AG09309 (cell line): ENCODE measurements at regions not wholly inside any gene's neighbourhood (a gene's known extent, or its start where the extent isn't known, plus 50 kb on each side); places are given as distances from the start of the nearest gene placed in this dataset.

ENCODE experiments used
- DNase-seq: peaks from one replicate; pipeline ENCODE4 v3.0.0-alpha.2; 2010; ENCODE audit warnings: low read depth
- H3K4me3 ChIP-seq: 2 replicates; pipeline ENCODE4 v1.5.1; 2011; ENCODE audit warnings: mild to moderate bottlenecking, low read depth, low read length, moderate library complexity; ENCODE audit not compliant: control insufficient read depth
- TF ChIP-seq, protein P1 (sequence below): IDR thresholded peaks from 2 replicates; pipeline ENCODE4 v1.5.1; 2011; ENCODE audit warnings: mild to moderate bottlenecking, low read depth, low read length, inconsistent platforms; ENCODE audit not compliant: insufficient read depth, control insufficient read depth; ENCODE audit errors: missing control alignments

DNA sequence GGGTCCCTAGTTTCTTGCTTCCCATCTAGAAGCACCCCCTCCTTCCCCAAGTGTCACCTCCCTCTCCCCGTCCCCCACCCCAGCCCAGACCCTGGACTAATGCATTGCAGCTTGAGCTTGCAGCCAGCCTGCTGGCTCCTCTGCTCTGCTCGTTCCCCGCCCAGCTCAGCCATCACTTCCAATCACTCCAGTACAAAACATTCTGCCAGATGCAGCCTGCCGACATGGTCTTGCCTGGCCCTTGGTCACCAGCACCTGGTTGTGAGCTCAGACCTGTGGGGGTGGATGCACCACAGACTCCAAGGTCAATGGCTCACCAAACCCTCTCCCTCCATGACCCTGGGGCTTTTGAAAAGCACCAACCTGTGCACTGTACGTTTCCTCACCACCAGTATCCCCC is 172.9 kb upstream of the SMIM23 start:
- no peak overlapping the region for H3K4me3 ChIP-seq
- DNase-seq = no peak
- TF ChIP-seq, protein P1, sequence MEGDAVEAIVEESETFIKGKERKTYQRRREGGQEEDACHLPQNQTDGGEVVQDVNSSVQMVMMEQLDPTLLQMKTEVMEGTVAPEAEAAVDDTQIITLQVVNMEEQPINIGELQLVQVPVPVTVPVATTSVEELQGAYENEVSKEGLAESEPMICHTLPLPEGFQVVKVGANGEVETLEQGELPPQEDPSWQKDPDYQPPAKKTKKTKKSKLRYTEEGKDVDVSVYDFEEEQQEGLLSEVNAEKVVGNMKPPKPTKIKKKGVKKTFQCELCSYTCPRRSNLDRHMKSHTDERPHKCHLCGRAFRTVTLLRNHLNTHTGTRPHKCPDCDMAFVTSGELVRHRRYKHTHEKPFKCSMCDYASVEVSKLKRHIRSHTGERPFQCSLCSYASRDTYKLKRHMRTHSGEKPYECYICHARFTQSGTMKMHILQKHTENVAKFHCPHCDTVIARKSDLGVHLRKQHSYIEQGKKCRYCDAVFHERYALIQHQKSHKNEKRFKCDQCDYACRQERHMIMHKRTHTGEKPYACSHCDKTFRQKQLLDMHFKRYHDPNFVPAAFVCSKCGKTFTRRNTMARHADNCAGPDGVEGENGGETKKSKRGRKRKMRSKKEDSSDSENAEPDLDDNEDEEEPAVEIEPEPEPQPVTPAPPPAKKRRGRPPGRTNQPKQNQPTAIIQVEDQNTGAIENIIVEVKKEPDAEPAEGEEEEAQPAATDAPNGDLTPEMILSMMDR = no peak

DNA sequence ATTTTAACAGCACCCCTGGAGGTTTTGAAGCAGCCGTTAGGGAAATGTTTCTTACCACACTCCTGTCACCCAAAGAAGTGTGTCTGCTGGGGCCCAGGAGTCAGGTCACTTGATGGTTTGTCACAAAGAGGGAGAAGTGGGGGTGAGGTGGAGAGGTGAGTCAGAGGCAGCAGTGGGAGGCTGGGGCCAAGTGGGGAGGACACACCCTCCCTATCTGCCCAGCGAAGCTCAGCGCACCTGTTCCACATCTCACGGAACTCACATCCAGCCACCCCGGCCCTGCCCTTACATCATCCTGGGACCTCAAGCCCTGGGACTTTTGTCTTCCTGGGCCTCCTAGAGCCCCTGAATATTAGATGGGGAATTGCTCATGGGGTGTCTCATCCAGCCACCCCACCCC is 171.1 kb upstream of the SMIM23 start:
- H3K4me3 ChIP-seq = no peak overlapping the region
- TF ChIP-seq, protein P1 = no peak
- no peak for DNase-seq

DNA sequence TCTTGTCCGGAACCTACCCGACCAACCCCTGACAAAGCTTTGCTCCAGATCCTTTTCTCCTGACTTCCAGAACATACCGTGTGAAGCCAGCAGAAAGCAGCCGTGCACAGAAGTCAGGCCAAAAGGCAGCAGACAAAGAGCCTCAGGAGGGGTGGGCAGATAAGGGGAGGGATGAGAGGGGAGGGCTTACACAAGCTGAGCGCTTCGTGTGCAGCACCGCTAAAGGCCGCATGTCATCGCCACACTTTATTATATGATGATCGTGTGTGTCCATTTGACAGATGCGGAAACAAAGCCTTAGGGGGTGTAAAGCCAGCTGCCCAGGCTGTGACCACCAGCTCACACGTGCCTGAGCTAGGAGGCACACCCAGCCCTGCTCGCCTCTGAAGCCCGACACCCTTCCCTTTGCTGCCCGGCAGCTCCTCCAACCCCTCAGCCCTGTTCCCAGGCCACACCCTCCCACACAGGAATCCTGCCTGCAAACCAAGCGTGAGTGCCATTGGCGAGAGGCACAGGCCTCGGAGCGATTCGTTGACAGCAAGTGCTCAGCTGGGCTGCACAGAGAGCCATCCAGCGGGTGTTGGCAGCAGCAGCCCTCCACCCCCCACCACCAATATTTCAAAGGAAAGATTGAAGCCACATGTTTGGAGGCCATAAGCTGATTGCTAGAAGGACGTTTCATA is 170.5 kb upstream of the SMIM23 start:
- TF ChIP-seq, protein P1 = no peak
- DNase-seq = no peak

DNA sequence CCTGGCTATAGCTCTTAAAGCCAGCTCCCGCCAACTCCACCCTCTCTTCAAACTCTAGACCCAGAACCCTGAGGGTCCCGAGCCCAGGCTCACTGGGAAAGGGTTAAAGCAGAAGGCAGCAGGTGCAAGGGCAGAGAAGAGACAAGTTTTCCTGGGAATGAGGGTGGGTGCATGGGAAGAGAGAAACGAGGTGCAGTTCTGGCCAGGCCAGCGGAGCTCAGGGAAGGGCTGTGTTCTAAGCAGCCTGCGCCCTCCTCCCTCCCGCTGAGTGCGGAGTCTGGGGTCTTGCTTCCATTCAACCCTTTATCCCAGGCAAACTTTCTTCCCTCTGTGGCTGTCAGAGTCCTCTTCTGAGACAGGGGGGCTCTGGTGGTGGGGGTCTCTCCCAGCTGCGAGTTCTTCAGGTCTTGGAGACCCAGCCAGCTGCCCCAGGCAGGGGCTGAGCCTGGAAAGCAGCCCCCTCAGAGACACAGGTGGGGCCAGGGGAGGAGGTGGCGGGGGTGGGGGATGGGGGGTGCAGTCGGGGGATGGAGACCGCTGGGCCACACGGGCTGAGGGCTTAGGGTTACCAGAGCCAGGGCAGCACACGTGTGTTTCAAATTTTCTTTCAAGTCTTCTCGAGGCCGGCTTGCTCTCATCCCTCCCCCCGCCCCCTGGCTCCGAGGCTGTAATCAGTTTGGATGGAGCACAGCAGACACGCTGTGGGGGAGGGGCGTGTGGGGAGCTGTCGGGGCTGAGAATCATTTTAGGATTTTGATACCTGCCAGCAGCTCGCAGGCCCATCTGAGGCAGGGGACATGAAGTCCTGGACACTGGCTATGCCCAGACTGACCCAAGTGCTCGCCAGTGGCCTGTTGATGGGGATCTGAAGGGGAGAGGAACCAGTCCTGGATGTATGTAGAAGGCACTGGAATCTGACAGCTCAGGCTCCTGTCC is 169.6 kb upstream of the SMIM23 start:
- TF ChIP-seq, protein P1 = no peak
- no peak overlapping the region for H3K4me3 ChIP-seq
- no peak for DNase-seq

More for the DNA sequence above, 170.5 kb upstream of the SMIM23 start:
- H3K4me3 ChIP-seq = no peak overlapping the region

DNA sequence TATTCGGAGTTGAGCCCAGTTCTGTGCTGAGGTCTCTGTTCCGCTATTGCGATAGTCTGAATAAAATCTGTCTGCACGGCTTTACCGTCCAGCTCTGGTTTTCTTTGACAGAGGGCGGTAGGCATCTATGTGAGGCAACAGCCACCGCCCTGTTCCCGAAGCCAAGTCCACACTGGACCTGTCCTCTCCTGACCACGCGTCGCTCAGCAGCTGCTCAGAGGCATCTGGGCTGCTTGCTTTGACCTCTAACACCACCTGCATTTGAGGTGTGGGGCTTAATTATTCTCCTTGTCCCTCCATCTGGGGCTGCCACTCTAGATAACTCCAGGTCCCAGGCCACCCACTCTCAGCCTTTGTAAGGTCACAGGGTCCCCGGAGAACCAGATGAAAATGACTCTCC is 168.4 kb upstream of the SMIM23 start:
- TF ChIP-seq, protein P1 = no peak
- no peak for DNase-seq
- no peak overlapping the region for H3K4me3 ChIP-seq

DNA sequence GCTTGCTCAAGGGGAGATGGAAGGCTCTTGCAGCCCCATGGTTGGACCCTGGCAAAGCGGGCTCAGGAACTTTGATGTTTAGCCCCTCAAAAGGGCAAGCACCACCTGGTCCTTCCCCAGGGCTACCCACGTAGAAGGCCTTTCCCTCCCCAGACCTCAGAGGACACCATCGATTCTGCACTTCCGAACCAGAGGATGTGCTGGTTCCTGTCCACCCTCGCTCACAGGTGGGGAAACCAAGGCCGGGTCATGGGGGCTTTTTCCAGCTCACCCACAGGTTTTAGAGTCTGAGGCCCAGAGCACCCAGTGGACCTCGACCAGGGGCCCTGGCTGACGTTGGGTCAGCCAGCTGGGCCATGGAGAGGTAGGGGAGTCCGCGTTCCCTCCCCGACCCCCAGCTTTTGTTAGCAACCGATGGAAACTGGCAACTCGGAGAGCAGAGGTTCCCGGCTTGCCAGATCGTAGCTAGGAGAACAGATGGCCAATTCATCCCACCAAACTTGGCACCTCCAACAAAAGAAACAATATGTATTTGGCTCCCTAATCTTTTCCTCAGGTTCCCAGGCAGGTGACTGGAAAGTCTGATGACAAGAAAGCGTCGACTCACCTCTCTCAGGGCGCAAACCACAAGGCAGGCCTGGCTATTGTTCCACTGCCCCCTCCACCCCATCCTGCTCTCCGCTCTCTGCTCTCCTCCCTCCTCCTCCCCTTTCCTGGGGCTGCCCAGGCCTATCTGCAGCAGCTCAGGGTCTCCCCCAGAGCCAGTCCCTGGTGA is 167.6 kb upstream of the SMIM23 start:
- TF ChIP-seq, protein P1 = no peak
- no peak for DNase-seq
- H3K4me3 ChIP-seq = no peak overlapping the region
